HG03066 (cell line): ENCODE measurements at regions not wholly inside any gene's neighbourhood (a gene's known extent, or its start where the extent isn't known, plus 50 kb on each side); places are given as distances from the start of the nearest gene placed in this dataset.
"Not testable (repeated sequence)": the region's sequence is repeated elsewhere in the genome, so short reads cannot be mapped to it uniquely, and the experiment has no call there.

Experiments
- ATAC-seq: cut with Tn5 transposase; IDR thresholded peaks from one replicate; pipeline ENCODE4 v1.9.1; 2021; ENCODE audit warnings: low read depth; ENCODE audit not compliant: unreplicated experiment

GRCh38 chr13:55714120-55714519 is 1426.6 kb upstream of the PRR20A start:
- ATAC-seq = no peak

- ATAC-seq = no peak
These were observed 1413.0 kb upstream of the PRR20A start for GRCh38 chr13:55727683-55728082.

- no peak for ATAC-seq
These were observed 1412.5 kb upstream of the PRR20A start for GRCh38 chr13:55728247-55728646.

- ATAC-seq = no peak
These were observed 1394.9 kb upstream of the PRR20A start for GRCh38 chr13:55745828-55746227.

GRCh38 chr13:55761986-55762385 is 1378.7 kb upstream of the PRR20A start:
- ATAC-seq = no peak

- ATAC-seq = no peak
These were observed 1363.1 kb upstream of the PRR20A start for GRCh38 chr13:55777612-55778011.

GRCh38 chr13:55783841-55784240 is 1356.9 kb upstream of the PRR20A start:
- no peak for ATAC-seq

GRCh38 chr13:55788548-55788947 is 1352.2 kb upstream of the PRR20A start:
- no peak for ATAC-seq

GRCh38 chr13:55792544-55793193 is 1348.0 kb upstream of the PRR20A start:
- ATAC-seq = no peak

GRCh38 chr13:55815458-55816033 is 1325.2 kb upstream of the PRR20A start:
- ATAC-seq = no peak

- ATAC-seq = no peak
These were observed 1323.6 kb upstream of the PRR20A start for GRCh38 chr13:55816976-55817601.

- no peak for ATAC-seq
These were observed 1319.9 kb upstream of the PRR20A start for GRCh38 chr13:55820817-55821216.

- ATAC-seq = no peak
These were observed 1271.1 kb upstream of the PRR20A start for GRCh38 chr13:55869648-55870047.

GRCh38 chr13:55887561-55887960 is 1253.2 kb upstream of the PRR20A start:
- ATAC-seq = no peak

- ATAC-seq = no peak
These were observed 1247.2 kb upstream of the PRR20A start for GRCh38 chr13:55893540-55893939.

GRCh38 chr13:55937180-55937579 is 1203.5 kb upstream of the PRR20A start:
- no peak for ATAC-seq

- ATAC-seq = no peak
These were observed 1192.5 kb upstream of the PRR20A start for GRCh38 chr13:55948175-55948574.

- no peak for ATAC-seq
These were observed 1176.8 kb upstream of the PRR20A start for GRCh38 chr13:55963934-55964333.

- no peak for ATAC-seq
These were observed 1173.7 kb upstream of the PRR20A start for GRCh38 chr13:55967055-55967454.

GRCh38 chr13:55977436-55977835 is 1163.3 kb upstream of the PRR20A start:
- ATAC-seq = no peak

GRCh38 chr13:55981381-55981780 is 1159.3 kb upstream of the PRR20A start:
- ATAC-seq = no peak

GRCh38 chr13:55984026-55984425 is 1156.7 kb upstream of the PRR20A start:
- not testable (repeated sequence) for ATAC-seq
